ENCODE measurements at regions not wholly inside any gene's neighbourhood (a gene's known extent, or its start where the extent isn't known, plus 50 kb on each side); places are given as distances from the start of the nearest gene placed in this dataset.
A peak's percentile ranks its signal among the peaks of the same experiment; 100 is the strongest.

- peak; percentile 51; the same call in 1 of the 2 replicates for TF ChIP-seq MAX (IDR thresholded peaks at IDR 0.05)
- TF ChIP-seq GABPA (IDR thresholded peaks at IDR 0.05; ENCODE audit: borderline replicate concordance, insufficient read depth, low read length) = no peak
- TF ChIP-seq RFX5 (IDR thresholded peaks at IDR 0.05; ENCODE audit: borderline replicate concordance, low read depth, low read length) = no peak
- no peak for TF ChIP-seq CTCF (IDR thresholded peaks at IDR 0.05; ENCODE audit: control extremely low read depth in 1 of 3, insufficient read depth in 1 of 3, low read depth in 1 of 3, low read length in 3 of 3)
- no peak for TF ChIP-seq TAF1 (IDR thresholded peaks at IDR 0.05; ENCODE audit: low read depth, low read length)
- TF ChIP-seq ATF3 (IDR thresholded peaks at IDR 0.05; ENCODE audit: insufficient read depth, low read depth, low read length) = no peak
- no peak for TF ChIP-seq EZH2 (IDR thresholded peaks at IDR 0.05; ENCODE audit: low read depth, low read length, severe bottlenecking)
- TF ChIP-seq CBX8 (IDR thresholded peaks at IDR 0.05; ENCODE audit: borderline replicate concordance, low read depth, low read length) = no peak
Observed at GRCh38 chr18:39618265-39619003, 2052.8 kb upstream of the CELF4 start.

Measured in H1 (cell line).